GM12865 (cell line): ENCODE measurements at regions not wholly inside any gene's neighbourhood (a gene's known extent, or its start where the extent isn't known, plus 50 kb on each side); places are given as distances from the start of the nearest gene placed in this dataset.

Experiments
- DNase-seq: peaks from one replicate; pipeline ENCODE4 v3.0.0; 2010; ENCODE audit warnings: low read depth
- H3K4me3 ChIP-seq: 2 replicates; pipeline ENCODE4 v1.5.1; 2011; ENCODE audit warnings: mild to moderate bottlenecking, low read depth, low read length, control low read depth
- TF ChIP-seq, protein P1 (sequence below): IDR thresholded peaks from 2 replicates; pipeline ENCODE4 v1.5.1; 2011; ENCODE audit warnings: low read length, control low read depth, low read depth, inconsistent platforms; ENCODE audit not compliant: insufficient read depth; ENCODE audit errors: missing control alignments

DNA sequence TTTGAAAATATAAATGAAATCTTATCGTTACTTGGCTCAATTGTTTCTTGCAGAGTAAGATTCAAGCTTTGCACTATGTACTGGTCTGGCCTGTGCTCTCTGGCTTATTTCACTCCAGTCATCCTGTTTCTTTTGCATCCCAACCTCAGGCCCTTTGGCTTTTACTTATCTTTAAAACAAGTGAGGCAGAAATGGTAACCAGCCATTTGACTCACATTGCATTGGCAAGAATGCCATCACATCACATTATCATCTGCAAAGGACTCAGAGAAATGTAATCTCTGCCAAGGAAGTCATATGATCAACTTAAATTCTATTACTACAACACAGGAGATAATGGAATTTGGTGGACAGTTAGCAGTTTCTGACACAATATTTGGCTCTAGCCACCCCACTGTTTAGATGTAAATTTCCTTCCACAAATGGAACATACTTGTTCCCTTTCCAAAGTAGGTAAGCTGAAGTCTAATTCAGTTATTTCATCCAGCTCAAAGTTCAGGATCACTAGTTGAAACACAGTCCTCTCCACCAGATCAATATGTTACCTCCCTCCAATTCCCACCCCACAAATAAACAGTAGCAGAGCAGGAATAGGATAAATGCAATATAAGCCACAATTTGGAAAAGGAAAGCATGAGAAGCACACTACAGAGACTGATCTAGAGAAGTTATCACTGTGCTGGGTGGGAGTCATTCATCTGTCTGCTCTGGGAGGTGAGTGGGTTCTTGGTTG, 65.0 kb upstream of the DSC1 start:
- TF ChIP-seq, protein P1, sequence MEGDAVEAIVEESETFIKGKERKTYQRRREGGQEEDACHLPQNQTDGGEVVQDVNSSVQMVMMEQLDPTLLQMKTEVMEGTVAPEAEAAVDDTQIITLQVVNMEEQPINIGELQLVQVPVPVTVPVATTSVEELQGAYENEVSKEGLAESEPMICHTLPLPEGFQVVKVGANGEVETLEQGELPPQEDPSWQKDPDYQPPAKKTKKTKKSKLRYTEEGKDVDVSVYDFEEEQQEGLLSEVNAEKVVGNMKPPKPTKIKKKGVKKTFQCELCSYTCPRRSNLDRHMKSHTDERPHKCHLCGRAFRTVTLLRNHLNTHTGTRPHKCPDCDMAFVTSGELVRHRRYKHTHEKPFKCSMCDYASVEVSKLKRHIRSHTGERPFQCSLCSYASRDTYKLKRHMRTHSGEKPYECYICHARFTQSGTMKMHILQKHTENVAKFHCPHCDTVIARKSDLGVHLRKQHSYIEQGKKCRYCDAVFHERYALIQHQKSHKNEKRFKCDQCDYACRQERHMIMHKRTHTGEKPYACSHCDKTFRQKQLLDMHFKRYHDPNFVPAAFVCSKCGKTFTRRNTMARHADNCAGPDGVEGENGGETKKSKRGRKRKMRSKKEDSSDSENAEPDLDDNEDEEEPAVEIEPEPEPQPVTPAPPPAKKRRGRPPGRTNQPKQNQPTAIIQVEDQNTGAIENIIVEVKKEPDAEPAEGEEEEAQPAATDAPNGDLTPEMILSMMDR: no peak
- H3K4me3 ChIP-seq: no peak overlapping the region

DNA sequence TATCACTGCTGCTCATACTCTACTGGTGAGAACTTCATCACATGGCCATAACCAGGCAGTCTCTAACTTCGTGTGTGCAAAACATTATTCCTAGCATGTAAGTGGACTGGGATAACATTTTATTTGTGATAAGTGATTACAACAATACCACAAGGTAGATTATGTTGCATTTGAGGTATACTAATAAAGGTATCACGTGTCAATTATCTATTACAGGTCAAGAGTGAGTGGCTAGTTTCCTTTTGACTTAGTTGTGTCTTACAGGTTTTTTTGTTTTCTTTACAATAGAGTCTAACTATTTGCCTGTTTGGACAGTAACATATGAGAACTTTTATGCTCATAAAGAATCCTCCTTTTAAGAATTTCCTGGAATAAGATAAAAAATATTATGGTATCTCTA, 67.2 kb upstream of the DSC1 start:
- TF ChIP-seq, protein P1: no peak
- no peak overlapping the region for H3K4me3 ChIP-seq
- DNase-seq: no peak

More for the DNA sequence above, 65.0 kb upstream of the DSC1 start:
- DNase-seq: no peak

DNA sequence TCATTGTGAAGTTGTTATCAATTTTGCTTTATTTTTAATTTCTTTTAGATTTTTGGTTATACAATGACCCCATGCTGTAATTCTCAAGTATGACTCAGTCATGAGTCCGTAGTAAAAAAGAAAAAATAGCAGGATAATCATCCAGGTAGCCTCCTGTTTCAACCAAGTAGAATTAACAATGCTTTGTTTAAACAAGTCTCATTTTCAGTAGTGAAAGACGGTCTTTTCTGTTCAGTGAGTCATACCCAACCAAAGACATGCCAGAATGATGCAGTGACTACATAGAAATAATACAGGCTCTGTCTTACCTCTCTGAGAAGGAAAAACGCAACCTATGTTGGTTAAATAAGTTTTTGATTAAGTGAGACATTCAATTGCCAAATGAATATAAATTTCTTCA, 67.8 kb upstream of the DSC1 start:
- DNase-seq: peak; percentile 80
- TF ChIP-seq, protein P1: no peak
- peak overlapping the region; percentile 15; the same call in 1 of the 2 replicates for H3K4me3 ChIP-seq

DNA sequence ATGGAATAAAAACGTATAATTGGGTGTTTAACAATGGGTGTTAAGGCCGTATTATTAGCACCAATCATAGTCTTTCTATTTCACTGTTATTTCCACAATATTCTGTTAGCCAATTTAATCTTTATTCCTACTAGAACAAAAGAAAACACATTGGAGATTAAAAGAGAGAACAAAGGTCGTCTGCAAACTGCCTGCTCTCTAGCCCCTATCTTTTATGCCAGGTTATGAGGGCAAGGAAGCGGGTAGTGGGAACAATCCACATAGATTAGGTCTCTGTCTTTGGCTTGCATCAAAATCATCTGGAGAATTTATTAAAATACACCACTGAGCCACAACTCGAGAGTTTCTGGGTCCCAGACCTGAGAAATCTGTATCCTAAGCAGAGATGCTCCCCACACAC, 69.4 kb upstream of the DSC1 start:
- TF ChIP-seq, protein P1: no peak
- no peak overlapping the region for H3K4me3 ChIP-seq
- no peak for DNase-seq

DNA sequence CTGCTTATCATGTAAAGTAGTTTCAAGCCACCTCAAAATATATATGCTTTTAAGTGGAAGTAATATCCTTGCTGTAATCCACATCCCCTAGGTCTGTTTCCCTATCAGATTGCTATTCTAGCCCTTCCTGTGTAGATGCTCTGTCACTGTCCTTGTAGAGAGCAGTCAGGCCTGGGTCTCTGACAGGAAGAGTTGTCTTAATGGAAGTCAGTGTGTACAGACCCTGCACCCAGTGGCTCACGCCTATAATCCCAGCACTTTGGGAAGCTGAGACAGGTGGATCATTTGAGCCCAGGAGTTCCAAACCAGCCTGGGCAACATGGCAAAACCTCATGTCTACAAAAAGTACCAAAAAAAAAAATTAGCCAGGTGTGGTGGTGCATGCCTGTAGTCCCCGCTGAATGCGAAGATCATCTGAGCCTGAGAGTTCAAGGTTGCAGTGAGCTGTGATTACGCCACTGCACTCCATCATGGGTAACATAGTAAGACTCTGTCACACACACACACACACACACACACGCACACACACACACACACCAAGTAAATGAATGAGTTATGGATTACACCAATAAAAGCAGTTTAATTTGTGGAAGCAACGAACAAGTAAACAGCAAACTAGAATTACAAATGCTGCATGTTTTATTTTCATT, 70.2 kb upstream of the DSC1 start:
- DNase-seq: no peak
- TF ChIP-seq, protein P1: no peak
- H3K4me3 ChIP-seq: no peak overlapping the region

DNA sequence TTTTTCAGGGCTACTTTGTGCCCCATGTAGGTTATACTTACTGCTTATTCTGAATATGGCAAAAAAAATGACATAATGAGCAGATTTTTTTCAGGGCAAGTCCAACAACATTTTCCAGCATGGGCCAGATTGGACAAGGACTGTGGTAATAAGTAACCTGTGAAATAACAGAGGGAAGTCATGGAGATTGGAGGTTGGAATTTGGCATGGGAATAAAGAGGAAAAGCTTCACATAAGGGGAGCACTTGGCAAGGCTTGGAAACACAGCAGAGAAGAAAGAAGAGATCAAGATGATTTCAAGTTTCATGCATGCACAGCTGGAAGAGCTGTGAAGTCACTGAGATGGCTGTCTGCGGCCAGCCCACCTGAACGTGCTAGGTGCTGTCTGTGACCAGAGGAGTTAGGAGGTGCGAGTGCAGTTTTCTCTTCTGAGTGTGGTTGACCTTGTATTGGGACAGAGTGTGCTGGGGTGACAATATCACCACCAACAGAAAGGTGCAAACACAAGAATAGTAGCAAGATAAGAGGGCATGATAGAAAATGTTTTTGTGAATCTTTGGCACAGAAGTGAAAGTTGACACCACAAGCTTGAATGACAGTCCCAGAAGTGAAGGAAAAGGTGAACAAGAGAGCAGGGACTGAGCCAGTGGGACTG, 71.1 kb upstream of the DSC1 start:
- H3K4me3 ChIP-seq: peak overlapping the region; percentile 1; the same call in 1 of the 2 replicates
- peak; percentile 54 for DNase-seq
- TF ChIP-seq, protein P1: no peak

DNA sequence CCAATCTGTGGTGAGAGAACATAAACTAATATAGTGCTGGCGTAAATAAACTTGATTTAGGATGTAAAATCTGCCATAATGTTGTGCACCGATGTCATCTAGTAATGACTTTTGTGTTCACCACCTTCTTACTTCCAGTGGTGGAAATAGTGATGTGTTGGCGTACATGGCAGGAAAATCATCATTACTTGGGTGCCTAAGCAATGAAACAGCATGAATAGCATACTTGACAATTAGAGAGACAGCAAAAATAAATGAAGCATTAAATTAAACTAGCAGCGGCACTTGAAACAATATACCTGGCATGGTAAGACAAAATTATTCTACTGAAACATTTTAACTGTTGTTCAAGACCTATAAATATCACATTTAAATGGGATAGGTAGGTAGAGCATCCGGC, 73.2 kb upstream of the DSC1 start:
- TF ChIP-seq, protein P1: no peak
- no peak overlapping the region for H3K4me3 ChIP-seq
- no peak for DNase-seq
